Brain pericyte (primary cell): ENCODE measurements at regions not wholly inside any gene's neighbourhood (a gene's known extent, or its start where the extent isn't known, plus 50 kb on each side); places are given as distances from the start of the nearest gene placed in this dataset.

Experiments
- DNase-seq: peaks from one replicate; pipeline ENCODE4 v3.0.0-alpha.2; 2012; ENCODE audit warnings: low read depth, low spot score

DNA sequence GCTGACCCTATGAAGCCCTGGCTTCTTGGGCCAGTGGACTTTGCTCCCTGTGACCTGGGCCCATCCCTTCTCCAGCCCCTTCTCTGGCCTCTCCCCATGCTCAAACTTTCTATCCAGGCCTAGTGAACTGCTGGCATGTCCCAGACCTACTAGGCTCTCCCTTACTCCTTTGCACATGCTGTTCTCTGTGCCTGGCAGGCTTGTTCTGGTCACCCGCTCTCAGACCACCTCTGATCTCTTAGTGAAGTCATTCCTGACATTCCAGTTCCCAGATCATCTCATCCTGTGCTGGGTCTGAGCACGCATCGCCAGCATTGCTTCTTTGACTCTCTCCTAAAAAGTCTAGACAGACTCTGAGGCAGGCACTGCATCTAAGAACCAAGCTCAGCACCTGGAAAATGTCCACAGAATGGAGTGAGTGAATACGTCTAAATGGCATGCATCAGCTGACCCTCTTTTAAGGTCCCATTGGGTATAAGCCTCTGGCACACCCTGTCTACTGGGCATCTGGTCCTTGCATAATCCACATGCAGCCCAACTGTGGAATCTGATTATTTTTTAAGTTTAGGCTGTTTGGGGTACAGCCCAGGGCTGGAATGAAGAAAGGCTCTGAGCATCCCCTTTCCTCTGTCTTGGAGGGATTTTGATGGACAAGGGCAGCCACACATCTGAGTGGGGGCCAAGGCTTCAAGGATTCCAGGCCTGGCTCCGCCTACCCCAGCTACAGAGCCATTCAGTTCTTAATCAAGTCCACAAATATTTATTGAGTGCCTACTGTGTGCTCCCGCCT lies 130.6 kb upstream of the HAAO start:
- no peak for DNase-seq

GRCh38 chr2:42922293-42922692 lies 129.9 kb upstream of the HAAO start:
- no peak for DNase-seq

- DNase-seq: no peak
Measured at GRCh38 chr2:42921721-42922120, 129.3 kb upstream of the HAAO start.

- DNase-seq: no peak
Measured at GRCh38 chr2:42921147-42921520, 128.8 kb upstream of the HAAO start.

DNA sequence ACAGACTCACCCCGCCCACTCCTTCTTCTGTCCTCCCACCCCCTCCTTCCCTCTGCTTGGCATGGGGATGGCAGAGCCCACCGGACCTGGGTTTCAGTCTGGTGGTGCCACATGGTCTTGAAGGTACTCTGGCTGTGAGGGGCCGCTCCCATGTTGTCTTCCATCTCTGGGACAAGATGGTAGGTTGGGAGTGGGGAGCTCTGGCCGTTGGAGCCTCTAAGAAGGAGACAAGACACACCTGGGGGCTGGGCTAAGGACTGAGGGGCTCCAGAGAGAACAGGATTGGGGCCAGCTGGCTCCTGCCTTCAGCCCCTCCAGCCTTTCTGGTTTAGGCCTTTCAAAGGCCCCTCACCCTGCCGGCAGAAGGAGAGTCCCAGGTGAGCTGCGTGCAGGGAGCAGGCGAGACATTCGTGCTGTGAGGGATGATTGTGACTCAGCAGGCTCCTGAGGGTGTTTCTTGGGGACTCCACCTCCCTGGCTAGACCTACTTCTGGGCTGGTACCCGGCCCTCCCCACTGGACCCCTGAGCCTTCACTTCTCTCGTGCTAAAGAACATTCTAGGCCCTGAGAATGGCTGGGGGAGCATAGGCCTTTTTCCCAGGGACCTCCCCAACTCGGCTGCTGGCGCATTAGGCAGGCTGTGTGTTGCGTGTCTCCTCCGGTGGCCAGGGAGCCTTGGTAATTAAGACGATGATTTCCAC lies 128.2 kb upstream of the HAAO start:
- DNase-seq: no peak

DNA sequence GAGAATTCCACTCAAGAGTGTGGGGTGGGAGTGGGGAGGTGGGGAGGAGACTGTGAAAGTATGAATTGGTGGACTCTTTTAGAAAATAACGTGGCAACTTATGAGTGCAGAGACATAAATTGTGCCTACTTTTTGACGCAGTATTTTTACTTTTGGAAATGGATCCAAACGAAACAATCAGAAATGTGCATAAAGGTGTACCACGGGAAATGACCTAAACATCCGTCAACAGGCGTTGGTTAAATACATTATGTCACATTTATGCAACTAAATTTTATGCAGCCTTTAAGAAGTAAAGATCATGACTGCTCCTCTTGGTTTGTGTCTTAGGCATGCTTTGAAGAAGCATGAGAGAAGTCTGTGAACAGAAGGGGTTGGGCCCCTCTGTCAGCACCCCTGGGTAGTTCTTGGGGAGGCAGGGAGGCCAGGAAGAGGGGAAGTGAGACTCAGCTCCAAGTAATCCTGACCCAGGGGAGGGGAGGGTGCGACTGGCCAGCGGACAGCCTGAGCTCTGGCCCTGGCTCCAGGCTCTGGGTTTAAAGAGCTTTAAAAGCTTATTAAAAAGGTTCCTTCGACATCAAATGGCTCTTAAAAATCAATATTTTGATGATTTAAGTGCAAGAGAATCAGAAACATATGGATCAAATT lies 126.4 kb upstream of the HAAO start:
- DNase-seq: no peak

GRCh38 chr2:42918041-42918440 lies 125.7 kb upstream of the HAAO start:
- DNase-seq: no peak

DNA sequence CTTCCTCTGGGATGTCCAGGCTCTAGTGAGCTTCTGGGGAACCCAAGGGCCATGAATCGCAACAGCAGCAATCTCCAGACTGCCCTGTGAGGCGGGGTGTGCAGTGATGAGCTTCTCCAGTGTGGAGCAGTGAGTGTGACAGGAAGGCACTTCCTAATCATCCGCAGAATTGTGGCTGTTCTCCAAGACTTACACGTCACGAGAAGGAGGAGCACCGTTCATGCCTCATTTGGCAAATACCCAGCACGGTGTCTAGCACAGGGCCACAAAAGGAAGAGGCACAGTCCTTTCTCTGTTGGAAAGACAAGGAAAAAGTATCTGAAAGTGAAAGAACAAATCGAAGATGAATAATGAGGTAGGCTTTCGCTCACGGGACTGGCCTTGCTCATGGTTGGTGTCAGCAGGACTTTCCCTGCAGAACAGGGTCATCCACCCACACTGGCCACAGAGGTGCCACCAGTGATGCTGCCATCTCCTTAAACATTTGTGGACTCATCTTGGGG lies 125.1 kb upstream of the HAAO start:
- no peak for DNase-seq

DNA sequence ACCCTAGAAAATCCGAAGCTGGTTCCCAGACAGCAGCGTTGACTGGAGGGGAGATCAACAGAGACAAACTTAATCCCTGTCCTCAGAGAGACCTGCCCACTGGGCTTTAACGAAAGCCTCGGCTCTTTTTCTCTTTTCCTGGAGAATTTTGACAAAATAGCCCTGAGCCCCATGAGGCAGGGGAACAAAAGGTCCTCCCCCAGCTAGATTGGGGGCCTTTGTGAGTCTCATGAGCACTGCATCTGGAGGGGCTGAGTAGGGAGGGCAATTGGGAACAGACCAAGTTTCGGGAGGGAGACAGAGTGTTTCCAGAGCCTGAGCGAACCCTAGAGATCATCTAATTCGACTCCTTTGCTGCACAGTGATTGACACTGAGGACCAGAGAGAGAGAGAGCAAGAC lies 123.9 kb upstream of the HAAO start:
- no peak for DNase-seq

- DNase-seq: no peak
Measured at GRCh38 chr2:42914860-42915259, 122.5 kb upstream of the HAAO start.

DNA sequence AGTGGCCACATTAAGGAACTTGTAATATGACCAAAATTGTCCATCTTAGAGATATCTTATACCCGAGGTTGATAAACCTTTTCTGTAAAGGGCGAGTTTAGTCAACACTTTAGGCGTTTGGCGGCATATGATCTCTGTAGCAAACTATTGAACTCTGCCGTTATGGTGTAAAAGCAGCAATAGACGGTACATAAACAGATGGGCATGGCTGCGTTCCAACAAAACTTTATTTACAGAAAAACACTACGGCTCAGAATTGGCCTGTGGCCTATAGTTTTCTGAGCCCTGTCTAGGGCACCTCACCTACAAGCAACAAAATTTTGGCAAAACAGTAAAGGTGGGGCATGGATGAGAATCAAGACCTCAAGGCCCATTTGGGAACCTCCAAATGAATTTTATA lies 121.9 kb upstream of the HAAO start:
- DNase-seq: no peak

DNA sequence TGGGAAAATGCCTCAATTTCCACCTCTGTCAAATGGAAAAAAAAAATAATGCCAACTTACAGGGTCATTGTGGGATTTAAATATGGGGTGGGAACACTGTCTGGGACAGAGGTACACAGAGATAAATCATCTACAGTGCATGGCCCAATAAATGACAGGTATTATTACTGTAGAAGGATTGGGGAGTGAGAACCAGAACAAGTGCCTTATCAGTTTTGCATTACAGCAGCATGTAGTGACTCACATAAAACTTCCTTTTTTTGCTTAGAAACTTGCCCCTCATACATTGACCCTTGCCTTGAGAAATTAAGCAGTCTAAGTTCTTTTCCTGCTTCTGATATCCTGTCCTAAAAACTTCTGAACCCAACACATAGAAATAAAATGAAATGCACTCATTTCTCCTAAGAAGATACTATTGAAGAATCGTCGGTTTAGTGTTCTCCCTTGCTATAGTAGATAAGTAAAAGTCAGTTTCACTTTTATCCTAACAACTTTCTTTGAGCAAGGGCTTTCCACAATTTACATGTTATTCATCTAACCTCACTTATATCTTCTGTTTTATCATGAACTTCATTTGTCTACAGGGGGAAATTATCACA lies 121.0 kb upstream of the HAAO start:
- no peak for DNase-seq

DNA sequence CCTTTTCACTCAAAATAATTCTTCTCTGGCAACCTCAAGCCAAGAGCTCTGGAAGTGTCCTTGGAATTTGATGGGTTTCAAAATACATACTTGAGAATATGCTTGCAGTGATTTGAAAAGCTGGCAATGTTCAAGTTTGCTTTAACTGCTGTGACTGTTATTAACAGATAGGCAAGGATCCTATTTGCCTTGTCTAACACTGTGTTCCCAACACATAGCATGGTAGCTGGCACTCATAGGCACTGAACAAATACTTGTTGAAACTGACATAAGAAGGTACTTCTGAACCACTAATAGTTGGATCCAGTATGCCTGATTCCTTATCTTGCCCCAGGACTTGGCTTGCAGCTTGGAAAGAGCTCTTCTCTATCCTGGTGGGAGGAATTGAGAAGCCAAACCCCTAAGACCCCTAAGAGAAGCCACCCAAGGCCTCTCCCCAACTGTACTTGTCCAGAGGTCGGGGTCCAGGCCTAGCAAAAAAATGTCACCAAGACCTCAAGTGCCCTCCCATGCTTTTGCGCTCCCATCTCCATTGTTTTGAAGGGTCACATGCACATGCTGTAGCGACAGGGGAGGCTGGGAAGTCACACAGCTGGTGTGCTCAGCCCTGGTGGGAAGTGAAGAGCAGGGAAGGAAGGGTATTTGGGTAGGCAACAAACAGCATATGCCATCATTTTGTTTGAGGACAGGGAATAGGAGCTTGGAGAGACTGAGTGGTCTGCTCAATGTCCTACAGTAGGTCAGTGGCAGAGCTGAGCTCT lies 118.4 kb upstream of the HAAO start:
- DNase-seq: no peak

- no peak for DNase-seq
Measured at GRCh38 chr2:42909966-42910365, 117.6 kb upstream of the HAAO start.

DNA sequence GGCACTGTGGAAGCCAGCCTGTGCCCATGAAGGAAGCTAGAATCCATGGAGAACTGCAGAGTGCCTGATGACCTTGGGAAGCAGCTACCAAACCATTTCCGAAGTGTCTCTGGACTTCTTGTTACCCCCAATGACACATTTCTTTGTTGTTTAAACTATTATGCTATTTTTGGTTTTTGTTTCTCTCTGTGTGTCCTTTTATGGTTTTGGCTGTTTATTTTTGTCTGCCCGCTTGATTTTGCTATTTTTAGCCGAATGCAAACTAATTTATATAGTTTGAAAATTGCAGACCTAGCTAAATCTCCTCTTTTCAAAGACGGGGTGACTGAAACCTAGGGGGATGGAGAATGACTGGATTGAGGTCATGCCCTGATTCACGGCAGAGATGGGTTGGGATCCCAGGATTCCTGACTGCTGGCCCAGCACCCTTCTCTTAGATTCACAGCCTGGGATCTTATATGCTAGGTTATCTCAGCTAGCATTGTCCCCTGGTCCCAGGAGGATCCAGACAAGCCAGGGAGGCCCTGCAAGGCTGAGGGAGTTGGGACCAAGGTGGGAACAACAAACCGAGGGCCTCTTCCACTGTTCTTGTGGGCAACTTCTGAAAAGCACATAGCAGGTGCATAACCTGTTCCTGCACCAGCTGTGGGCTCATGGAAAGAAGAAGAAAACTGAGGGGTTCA lies 116.3 kb upstream of the HAAO start:
- DNase-seq: no peak

GRCh38 chr2:42907835-42908234 lies 115.5 kb upstream of the HAAO start:
- no peak for DNase-seq

DNA sequence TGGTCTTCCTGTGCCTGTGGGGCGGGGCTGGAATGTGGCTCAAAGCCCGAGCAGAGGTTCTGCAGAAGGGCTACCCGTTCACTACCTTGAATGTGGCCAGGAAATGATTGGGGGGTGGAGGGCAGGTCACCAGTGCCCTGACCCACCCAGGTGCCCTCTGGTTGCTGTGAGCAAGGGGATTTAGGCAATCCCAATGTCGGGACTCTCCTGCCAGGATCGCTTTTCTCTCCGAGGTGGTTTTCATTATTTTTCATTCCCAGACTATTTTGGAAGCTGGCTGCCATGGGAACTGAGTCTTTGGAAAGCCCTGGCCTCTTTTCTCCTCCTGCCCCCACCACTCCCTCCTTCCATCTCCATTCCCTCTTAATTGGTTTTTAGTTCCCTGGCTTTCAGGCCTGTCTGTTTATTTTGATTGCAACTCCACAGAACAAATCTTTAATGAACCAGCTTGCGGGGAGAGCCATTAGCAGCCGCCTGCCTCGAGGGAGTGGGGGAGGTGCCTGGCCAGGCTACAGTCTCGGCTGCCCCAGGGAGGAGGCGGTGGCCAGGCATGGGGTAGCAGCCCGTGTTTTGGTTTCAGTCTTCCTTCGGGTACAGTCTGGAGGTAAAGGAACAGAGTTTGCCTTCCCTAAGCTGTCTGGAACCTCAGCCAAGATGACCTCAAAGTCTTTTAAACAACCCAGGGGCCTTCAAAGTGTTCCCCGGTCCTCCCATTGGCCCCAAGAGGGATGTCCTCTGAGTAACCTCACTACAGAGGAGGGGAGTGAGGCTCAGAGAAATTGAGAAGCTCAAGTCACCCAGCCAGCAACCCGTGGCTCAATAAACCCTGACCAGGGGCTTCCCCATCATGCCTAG lies 114.4 kb upstream of the HAAO start:
- no peak for DNase-seq

DNA sequence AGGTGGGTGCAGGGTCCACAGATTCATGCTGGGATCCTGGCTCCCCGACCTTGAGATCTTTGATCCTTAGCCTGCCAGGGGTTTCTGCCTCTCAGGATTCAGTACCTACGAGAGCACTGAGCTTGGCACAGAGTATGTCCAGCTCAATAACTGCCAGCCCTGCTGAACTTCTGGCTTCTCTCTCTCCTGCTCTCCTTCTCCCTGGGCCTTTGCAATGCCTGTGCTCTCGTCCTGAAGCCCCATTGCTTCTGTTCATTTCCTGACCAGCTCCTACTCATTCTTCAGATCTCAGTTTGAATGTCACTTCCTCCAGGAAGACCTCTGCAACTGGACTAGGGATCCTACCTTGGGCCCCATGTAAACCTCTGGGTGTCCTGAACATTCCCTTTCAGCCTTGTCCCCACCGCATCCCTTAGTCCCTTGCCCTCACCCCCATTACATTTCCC lies 113.8 kb upstream of the HAAO start:
- no peak for DNase-seq

DNA sequence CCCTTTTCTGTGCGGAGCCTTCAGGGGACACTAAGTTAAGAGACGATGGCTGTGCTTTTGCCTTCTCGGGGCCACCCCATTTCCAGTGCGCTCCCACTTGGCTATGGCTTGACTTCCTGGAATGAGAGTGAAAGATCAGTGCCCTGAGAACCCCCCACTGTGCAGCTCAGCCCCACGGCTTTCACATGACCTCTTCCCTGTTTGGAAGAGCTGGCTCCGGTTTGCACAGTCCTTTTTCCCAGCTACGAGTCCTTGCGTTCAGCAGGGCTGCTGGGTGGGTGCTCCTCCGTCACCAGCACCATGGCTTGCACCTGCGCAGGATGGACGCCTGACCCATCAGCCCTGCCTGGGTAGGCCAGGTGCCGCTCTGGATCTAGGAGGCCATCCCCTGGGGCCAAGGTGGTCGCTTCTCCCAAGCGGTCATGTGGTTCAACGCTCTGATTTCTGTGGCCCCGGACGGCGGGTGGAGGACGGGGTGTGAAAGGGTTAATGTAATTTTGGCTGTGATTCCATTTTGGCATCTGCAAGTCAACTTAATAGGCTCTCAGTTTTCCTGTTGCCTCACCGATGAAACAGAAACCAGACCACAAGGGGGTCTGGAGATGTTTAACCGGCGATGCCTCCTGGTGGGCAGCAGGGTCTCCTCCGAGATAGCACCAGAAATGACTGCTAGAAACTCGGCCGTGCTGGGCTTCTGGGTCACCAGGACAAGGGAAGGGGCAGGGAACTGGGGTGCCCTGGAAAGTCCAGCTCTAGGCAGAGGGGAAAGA lies 113.1 kb upstream of the HAAO start:
- no peak for DNase-seq
